ENCODE measurements at regions not wholly inside any gene's neighbourhood (a gene's known extent, or its start where the extent isn't known, plus 50 kb on each side); places are given as distances from the start of the nearest gene placed in this dataset.

DNA sequence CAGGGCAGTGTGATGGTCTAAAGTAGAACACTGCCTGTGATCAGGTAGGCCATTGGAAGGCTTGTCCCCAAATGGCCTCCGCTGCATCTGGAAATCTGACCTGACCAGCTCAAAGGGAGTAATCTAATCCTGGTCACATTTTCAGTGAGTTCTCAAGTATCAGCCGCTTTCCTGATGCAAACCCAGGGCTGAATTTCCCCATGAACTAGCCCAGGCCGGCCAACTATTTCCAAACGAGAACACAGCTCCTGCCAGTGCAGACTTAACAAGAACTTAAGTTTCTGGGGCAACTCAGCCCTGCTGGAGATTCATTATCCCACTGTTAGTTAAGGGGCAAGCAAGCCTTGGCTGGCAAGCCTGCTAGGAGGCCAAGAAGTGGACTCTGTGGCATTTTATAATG lies 59.6 kb upstream of the FAM180A start:
- TF ChIP-seq FOXM1 (IDR thresholded peaks at IDR 0.05; ENCODE audit: borderline replicate concordance, low read depth) = no peak
- TF ChIP-seq CEBPB (IDR thresholded peaks at IDR 0.05) = no peak
- TF ChIP-seq, protein P1, sequence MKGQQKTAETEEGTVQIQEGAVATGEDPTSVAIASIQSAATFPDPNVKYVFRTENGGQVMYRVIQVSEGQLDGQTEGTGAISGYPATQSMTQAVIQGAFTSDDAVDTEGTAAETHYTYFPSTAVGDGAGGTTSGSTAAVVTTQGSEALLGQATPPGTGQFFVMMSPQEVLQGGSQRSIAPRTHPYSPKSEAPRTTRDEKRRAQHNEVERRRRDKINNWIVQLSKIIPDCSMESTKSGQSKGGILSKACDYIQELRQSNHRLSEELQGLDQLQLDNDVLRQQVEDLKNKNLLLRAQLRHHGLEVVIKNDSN (IDR thresholded peaks at IDR 0.05) = no peak
- TF ChIP-seq, protein P2, sequence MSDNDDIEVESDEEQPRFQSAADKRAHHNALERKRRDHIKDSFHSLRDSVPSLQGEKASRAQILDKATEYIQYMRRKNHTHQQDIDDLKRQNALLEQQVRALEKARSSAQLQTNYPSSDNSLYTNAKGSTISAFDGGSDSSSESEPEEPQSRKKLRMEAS (IDR thresholded peaks at IDR 0.05) = no peak
- TF ChIP-seq EP300 (IDR thresholded peaks at IDR 0.05; ENCODE audit: borderline replicate concordance) = no peak
- TF ChIP-seq NFIC (IDR thresholded peaks at IDR 0.05) = no peak
- TF ChIP-seq TCF12 (IDR thresholded peaks at IDR 0.05; ENCODE audit: low read depth) = no peak
- no peak for TF ChIP-seq CREB1 (IDR thresholded peaks at IDR 0.05; ENCODE audit: low read depth)
- no peak for TF ChIP-seq TAF1 (IDR thresholded peaks at IDR 0.05; ENCODE audit: low read depth)
- no peak for TF ChIP-seq ZBTB7A (IDR thresholded peaks at IDR 0.05; ENCODE audit: low read depth)
- TF ChIP-seq EGR1 (IDR thresholded peaks at IDR 0.05) = no peak
- TF ChIP-seq, protein P3, sequence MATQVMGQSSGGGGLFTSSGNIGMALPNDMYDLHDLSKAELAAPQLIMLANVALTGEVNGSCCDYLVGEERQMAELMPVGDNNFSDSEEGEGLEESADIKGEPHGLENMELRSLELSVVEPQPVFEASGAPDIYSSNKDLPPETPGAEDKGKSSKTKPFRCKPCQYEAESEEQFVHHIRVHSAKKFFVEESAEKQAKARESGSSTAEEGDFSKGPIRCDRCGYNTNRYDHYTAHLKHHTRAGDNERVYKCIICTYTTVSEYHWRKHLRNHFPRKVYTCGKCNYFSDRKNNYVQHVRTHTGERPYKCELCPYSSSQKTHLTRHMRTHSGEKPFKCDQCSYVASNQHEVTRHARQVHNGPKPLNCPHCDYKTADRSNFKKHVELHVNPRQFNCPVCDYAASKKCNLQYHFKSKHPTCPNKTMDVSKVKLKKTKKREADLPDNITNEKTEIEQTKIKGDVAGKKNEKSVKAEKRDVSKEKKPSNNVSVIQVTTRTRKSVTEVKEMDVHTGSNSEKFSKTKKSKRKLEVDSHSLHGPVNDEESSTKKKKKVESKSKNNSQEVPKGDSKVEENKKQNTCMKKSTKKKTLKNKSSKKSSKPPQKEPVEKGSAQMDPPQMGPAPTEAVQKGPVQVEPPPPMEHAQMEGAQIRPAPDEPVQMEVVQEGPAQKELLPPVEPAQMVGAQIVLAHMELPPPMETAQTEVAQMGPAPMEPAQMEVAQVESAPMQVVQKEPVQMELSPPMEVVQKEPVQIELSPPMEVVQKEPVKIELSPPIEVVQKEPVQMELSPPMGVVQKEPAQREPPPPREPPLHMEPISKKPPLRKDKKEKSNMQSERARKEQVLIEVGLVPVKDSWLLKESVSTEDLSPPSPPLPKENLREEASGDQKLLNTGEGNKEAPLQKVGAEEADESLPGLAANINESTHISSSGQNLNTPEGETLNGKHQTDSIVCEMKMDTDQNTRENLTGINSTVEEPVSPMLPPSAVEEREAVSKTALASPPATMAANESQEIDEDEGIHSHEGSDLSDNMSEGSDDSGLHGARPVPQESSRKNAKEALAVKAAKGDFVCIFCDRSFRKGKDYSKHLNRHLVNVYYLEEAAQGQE (IDR thresholded peaks at IDR 0.05; ENCODE audit: low read depth) = no peak
- no peak for TF ChIP-seq YY1 (IDR thresholded peaks at IDR 0.05; ENCODE audit: low read depth)
- TF ChIP-seq TEAD4 (IDR thresholded peaks at IDR 0.05) = no peak
- no peak for TF ChIP-seq RAD21 (IDR thresholded peaks at IDR 0.05; ENCODE audit: low read depth)

DNA sequence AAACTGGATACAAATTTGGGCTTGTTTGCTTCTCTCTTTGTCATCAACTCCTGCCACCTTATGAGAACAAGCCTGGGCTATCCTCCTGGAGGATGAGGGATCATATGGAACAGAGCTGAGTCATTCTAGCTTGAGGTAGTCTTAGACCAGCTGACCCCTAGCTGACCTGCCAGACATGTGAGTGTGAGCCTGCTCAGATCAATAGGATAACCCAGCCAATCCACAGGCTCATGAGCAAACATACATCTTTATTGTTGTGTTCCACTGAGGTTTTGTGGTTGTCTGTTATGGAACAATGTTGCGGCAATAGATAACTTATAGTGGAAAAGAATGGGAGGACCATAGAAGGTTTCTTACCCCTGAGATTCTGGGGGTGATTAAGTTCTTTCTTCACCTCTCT lies 54.5 kb upstream of the FAM180A start:
- no peak for TF ChIP-seq ZBTB7A (IDR thresholded peaks at IDR 0.05; ENCODE audit: low read depth)
- no peak for TF ChIP-seq RAD21 (IDR thresholded peaks at IDR 0.05; ENCODE audit: low read depth)
- no peak for TF ChIP-seq YY1 (IDR thresholded peaks at IDR 0.05; ENCODE audit: low read depth)
- TF ChIP-seq, protein P1 (IDR thresholded peaks at IDR 0.05) = no peak
- no peak for TF ChIP-seq EGR1 (IDR thresholded peaks at IDR 0.05)
- TF ChIP-seq, protein P2 (IDR thresholded peaks at IDR 0.05) = no peak
- no peak for TF ChIP-seq EP300 (IDR thresholded peaks at IDR 0.05; ENCODE audit: borderline replicate concordance)
- no peak for TF ChIP-seq TAF1 (IDR thresholded peaks at IDR 0.05; ENCODE audit: low read depth)
- no peak for TF ChIP-seq TEAD4 (IDR thresholded peaks at IDR 0.05)
- no peak for TF ChIP-seq NFIC (IDR thresholded peaks at IDR 0.05)
- no peak for TF ChIP-seq TCF12 (IDR thresholded peaks at IDR 0.05; ENCODE audit: low read depth)
- no peak for TF ChIP-seq CEBPB (IDR thresholded peaks at IDR 0.05)

DNA sequence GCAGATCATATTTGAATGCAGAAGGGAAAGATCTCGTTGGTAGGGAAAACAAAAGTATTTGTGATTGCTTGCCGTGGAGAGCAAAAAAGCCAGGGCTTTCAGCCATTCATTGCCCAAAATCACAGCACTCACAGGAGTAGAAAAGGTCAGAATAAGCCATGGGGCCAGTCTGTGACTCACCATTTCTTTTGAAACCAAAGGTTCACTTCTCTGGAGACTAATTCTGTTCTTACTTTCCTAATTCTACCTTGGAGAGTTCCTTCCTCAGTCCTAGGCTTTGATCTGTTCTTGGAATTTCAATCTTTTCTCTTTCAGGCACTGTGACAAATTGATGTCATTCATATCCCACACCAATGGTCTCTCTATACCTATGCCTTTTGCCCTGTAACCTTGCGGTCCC lies 54.1 kb upstream of the FAM180A start:
- TF ChIP-seq TAF1 (IDR thresholded peaks at IDR 0.05; ENCODE audit: low read depth) (no peak), EGR1 (IDR thresholded peaks at IDR 0.05) (no peak)
- TF ChIP-seq, protein P3 (IDR thresholded peaks at IDR 0.05; ENCODE audit: low read depth) = peak; percentile 79

DNA sequence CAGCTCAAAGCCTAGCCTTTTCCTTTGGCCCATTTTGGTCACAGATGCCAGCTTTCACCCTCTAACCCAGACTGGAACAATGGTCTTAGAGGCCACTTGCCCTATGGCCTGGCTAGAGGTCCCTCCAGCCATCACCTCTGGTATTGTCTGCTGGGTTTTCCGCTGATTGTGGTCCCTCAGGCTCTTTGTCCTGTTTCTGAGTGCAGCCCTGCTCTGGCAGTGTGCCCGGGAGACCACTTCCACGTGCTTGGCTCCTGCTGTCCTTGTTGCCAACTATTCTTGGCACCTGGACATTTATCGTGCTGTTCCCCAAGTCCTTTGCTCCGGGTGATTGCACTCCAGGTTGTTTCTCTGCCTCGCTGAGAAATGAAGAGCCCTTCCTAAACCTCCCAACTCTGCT lies 53.3 kb upstream of the FAM180A start:
- TF ChIP-seq, protein P1 (IDR thresholded peaks at IDR 0.05) = no peak
- TF ChIP-seq TCF12 (IDR thresholded peaks at IDR 0.05; ENCODE audit: low read depth) (peak; percentile 22; the same call in 1 of the 2 replicates), CEBPB (IDR thresholded peaks at IDR 0.05) (0 out of 2 replicates have a peak, but pooled peaks have one; percentile 14), NFIC (IDR thresholded peaks at IDR 0.05) (peak; percentile 85)

DNA sequence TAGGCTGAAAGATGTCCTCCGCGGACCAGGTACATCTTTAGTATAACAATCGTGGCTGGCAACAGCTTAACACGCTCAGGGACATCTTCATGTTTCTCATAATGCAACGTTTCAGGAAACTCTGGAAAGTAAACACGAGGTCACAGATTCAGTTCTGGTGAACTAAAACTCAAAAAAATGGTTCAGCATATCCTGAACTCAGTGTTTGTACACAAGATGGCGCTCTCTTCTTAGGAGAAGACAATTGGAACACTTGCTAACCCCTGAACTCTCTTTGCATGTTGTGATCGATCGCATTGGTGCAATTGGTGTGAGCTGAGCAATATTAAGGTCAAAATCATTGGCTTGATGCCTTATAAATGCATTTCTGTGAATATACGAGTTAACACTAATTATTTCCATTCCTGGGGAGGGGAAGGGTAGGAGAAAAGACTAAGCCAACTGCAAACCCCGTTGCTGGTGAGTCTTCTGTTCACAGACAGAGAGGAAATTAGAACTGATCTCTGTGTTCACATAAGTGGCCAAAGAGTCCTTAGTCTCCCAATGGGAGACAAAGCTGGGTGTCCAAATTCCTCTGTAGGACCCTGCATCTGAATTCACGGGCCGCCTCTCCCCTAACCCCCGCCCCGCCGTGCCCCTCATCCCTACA lies 52.6 kb upstream of the FAM180A start:
- TF ChIP-seq RAD21 (IDR thresholded peaks at IDR 0.05; ENCODE audit: low read depth) = peak; percentile 97
- TF ChIP-seq CREB1 (IDR thresholded peaks at IDR 0.05; ENCODE audit: low read depth) = no peak

DNA sequence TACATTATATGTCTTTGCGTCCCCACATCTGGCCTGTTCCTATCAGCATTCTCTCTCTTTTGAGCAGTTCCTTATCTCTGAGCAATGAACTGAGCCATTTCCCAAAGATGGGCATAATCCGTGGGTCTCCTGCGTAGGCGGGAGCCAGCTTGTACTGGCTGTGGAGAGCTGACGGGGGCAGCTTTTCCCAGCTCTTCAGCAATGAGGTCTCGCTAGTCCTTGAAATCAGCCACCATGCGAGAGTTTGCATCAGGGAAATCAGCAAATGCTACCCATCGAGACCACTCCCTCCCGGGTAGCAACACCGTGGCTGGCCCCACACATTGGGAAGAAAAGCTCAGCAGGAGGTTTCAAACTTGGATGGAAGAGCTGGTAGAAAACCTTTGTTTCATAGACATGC lies 51.9 kb upstream of the FAM180A start:
- no peak for TF ChIP-seq ZBTB7A (IDR thresholded peaks at IDR 0.05; ENCODE audit: low read depth)
- TF ChIP-seq RAD21 (IDR thresholded peaks at IDR 0.05; ENCODE audit: low read depth) = no peak
- no peak for TF ChIP-seq EP300 (IDR thresholded peaks at IDR 0.05; ENCODE audit: borderline replicate concordance)
- TF ChIP-seq YY1 (IDR thresholded peaks at IDR 0.05; ENCODE audit: low read depth) = no peak
- TF ChIP-seq NFIC (IDR thresholded peaks at IDR 0.05) = no peak
- TF ChIP-seq, protein P3 (IDR thresholded peaks at IDR 0.05; ENCODE audit: low read depth) = no peak
- TF ChIP-seq, protein P1 (IDR thresholded peaks at IDR 0.05) = no peak
- TF ChIP-seq CREB1 (IDR thresholded peaks at IDR 0.05; ENCODE audit: low read depth) = no peak
